Left colon (tissue), 2 donors: ENCODE measurements at regions not wholly inside any gene's neighbourhood (a gene's known extent, or its start where the extent isn't known, plus 50 kb on each side); places are given as distances from the start of the nearest gene placed in this dataset.

Experiments
- ATAC-seq: fragments of 200-7000 bp; cut with Tn5 transposase; one replicate; pipeline ENCODE4 v1.9.1; 2020; ENCODE audit warnings: mild to moderate bottlenecking, moderate library complexity
- DNase-seq, 2 donors: peaks; one replicate each; pipeline ENCODE4 v3.0.0-alpha.2; 2020
- intact Hi-C, 2 donors: fragments of 100-400 bp; cut with DNase I in 1 of 2; cut with micrococcal nuclease in 1 of 2; formaldehyde crosslinking; loops; one replicate each; pipeline versions ENCODE4 v1.11.2 to v1.14.0; 2022; cut with DNase I, micrococcal nuclease
- donor health status: DM: no; HTN: no; CAD: no.
- donor health status: DM: yes; HTN: yes; CAD: no.

- no peak for ATAC-seq
- intact Hi-C loops, result no loop called here
Measured at GRCh38 chr16:66226762-66227161, 139.7 kb upstream of the CDH5 start.

GRCh38 chr16:66225696-66226095 lies 140.8 kb upstream of the CDH5 start:
- intact Hi-C loops, result no loop called here
- DNase-seq (no peak), ATAC-seq (no peak)

More at GRCh38 chr16:66226762-66227161, 139.7 kb upstream of the CDH5 start:
- DNase-seq, result no peak

- ATAC-seq, result no peak
- intact Hi-C loops, result no loop called here
- DNase-seq, result no peak
Measured at GRCh38 chr16:66224626-66225025, 141.9 kb upstream of the CDH5 start.

- ATAC-seq (no peak), DNase-seq (no peak)
- intact Hi-C loops, result no loop called here
Measured at GRCh38 chr16:66224186-66224585, 142.3 kb upstream of the CDH5 start.

- DNase-seq, result no peak
- intact Hi-C loops, result no loop called here
- no peak for ATAC-seq
Measured at GRCh38 chr16:66223176-66223780, 143.2 kb upstream of the CDH5 start.

GRCh38 chr16:66222756-66223155 lies 143.7 kb upstream of the CDH5 start:
- ATAC-seq, result no peak
- intact Hi-C loops, result no loop called here
- DNase-seq, result no peak

GRCh38 chr16:66220702-66221101 lies 145.8 kb upstream of the CDH5 start:
- intact Hi-C loops, result no loop called here
- no peak for DNase-seq
- no peak for ATAC-seq

GRCh38 chr16:66219491-66219890 lies 147.0 kb upstream of the CDH5 start:
- DNase-seq (no peak), ATAC-seq (no peak)
- intact Hi-C loops, result no loop called here

GRCh38 chr16:66212428-66212827 lies 154.1 kb upstream of the CDH5 start:
- intact Hi-C loops, result no loop called here

GRCh38 chr16:66211651-66212050 lies 154.8 kb upstream of the CDH5 start:
- no peak for DNase-seq
- intact Hi-C loops, result no loop called here
- no peak for ATAC-seq

More at GRCh38 chr16:66212428-66212827, 154.1 kb upstream of the CDH5 start:
- no peak for DNase-seq
- ATAC-seq, result no peak

GRCh38 chr16:66207883-66208265 lies 158.6 kb upstream of the CDH5 start:
- intact Hi-C loops, result no loop called here
- DNase-seq (no peak), ATAC-seq (no peak)

GRCh38 chr16:66207139-66207882 lies 159.2 kb upstream of the CDH5 start:
- DNase-seq (peak in 1 of 2 donors; percentile 28), ATAC-seq (no peak)
- intact Hi-C loops, result no loop called here

GRCh38 chr16:66206363-66206762 lies 160.1 kb upstream of the CDH5 start:
- DNase-seq (no peak), ATAC-seq (no peak)
- intact Hi-C loops, result no loop called here

GRCh38 chr16:66205287-66206231 lies 160.9 kb upstream of the CDH5 start:
- DNase-seq, result no peak
- intact Hi-C loops, result no loop called here
- ATAC-seq, result no peak

- no peak for ATAC-seq
Measured at GRCh38 chr16:66204756-66205155, 161.7 kb upstream of the CDH5 start.

GRCh38 chr16:66203476-66203875 lies 163.0 kb upstream of the CDH5 start:
- no peak for ATAC-seq
- intact Hi-C loops, result no loop called here
- no peak for DNase-seq

More at GRCh38 chr16:66204756-66205155, 161.7 kb upstream of the CDH5 start:
- intact Hi-C loops, result no loop called here
- DNase-seq, result no peak

- ATAC-seq (no peak), DNase-seq (no peak)
- intact Hi-C loops, result no loop called here
Measured at GRCh38 chr16:66199189-66199588, 167.3 kb upstream of the CDH5 start.

- ATAC-seq, result no peak
- intact Hi-C loops, result no loop called here
- no peak for DNase-seq
Measured at GRCh38 chr16:66198641-66199040, 167.8 kb upstream of the CDH5 start.

GRCh38 chr16:66197668-66198278 lies 168.7 kb upstream of the CDH5 start:
- ATAC-seq, result no peak
- DNase-seq, result no peak
- intact Hi-C loops, result no loop called here
